PC-9 (cell line): ENCODE measurements at regions not wholly inside any gene's neighbourhood (a gene's known extent, or its start where the extent isn't known, plus 50 kb on each side); places are given as distances from the start of the nearest gene placed in this dataset.

Experiments
- BruUV-seq: library from RNA; stranded (reverse); fragments of 400-500 nt; replicated peaks from 2 replicates; lab custom pipeline; 2021; lab: Mats Ljungman, UMichigan
- CTCF ChIA-PET: fragments of 300-600 bp; sonication (Branson Sonifier 250); formaldehyde crosslinking; loops from one replicate; lab custom pipeline; 2022; ENCODE audit warnings: antibody characterized with exemption; lab: Charles Lee
- POLR2A ChIA-PET: fragments of 300-600 bp; sonication (Branson Sonifier 250); formaldehyde crosslinking; loops from one replicate; lab custom pipeline; 2022; ENCODE audit warnings: antibody characterized with exemption; ENCODE audit not compliant: unreplicated experiment; lab: Charles Lee
- DNase-seq, 2 experiments: peaks; one replicate each; pipeline versions ENCODE4 v3.0.0 to v3.0.0-alpha.2; 2015 to 2022; ENCODE audit warnings: mixed read lengths in 1 of 2
- H2AFZ ChIP-seq: fragments of 200-600 bp; sonication (generic); 2 replicates; pipeline ENCODE4 v1.8.1; 2017; ENCODE audit warnings: antibody characterized with exemption
- H3F3A ChIP-seq: fragments of 200-600 bp; sonication (generic); 2 replicates; pipeline ENCODE4 v1.8.1; 2017; ENCODE audit warnings: antibody characterized with exemption, mild to moderate bottlenecking, low read depth; ENCODE audit not compliant: insufficient read depth
- H3K27ac ChIP-seq: fragments of 200-600 bp; sonication (generic); 2 replicates; pipeline ENCODE4 v1.6.1; 2016; ENCODE audit warnings: mixed run types
- H3K27me3 ChIP-seq: fragments of 200-600 bp; sonication (generic); 2 replicates; pipeline ENCODE4 v1.6.1; 2016; ENCODE audit warnings: low read depth, mixed run types; ENCODE audit not compliant: insufficient read depth
- H3K36me3 ChIP-seq: fragments of 200-600 bp; sonication (generic); 2 replicates; pipeline ENCODE4 v1.6.1; 2016; ENCODE audit warnings: low read depth, mixed run types
- H3K4me1 ChIP-seq: fragments of 200-600 bp; sonication (generic); replicated peaks from 2 replicates; pipeline ENCODE4 v1.6.1; 2016; ENCODE audit warnings: mixed run types; ENCODE audit not compliant: insufficient read depth
- H3K4me2 ChIP-seq: fragments of 200-600 bp; sonication (generic); 2 replicates; pipeline ENCODE4 v1.6.1; 2017; ENCODE audit warnings: mixed run types
- H3K4me3 ChIP-seq: fragments of 200-600 bp; sonication (generic); 2 replicates; pipeline ENCODE4 v1.6.1; 2016; ENCODE audit warnings: mixed run types
- H3K79me2 ChIP-seq: fragments of 200-600 bp; sonication (generic); 2 replicates; pipeline ENCODE4 v1.6.1; 2017; ENCODE audit warnings: low read depth, mixed run types
- H3K9me2 ChIP-seq: fragments of 200-600 bp; sonication (generic); 2 replicates; pipeline ENCODE4 v1.8.1; 2017; ENCODE audit warnings: mild to moderate bottlenecking; ENCODE audit not compliant: insufficient read depth
- H3K9me3 ChIP-seq: fragments of 200-600 bp; sonication (generic); 2 replicates; pipeline ENCODE4 v1.8.1; 2016; ENCODE audit warnings: low read depth; ENCODE audit not compliant: insufficient read depth
- H4K20me1 ChIP-seq: fragments of 200-600 bp; sonication (generic); 2 replicates; pipeline ENCODE4 v1.8.1; 2017; ENCODE audit not compliant: insufficient read depth
- CTCF ChIP-seq: fragments of 200-600 bp; sonication (generic); conservative IDR thresholded peaks from 2 replicates; pipeline ENCODE4 v1.6.1; 2017; ENCODE audit warnings: mixed run types, antibody characterized with exemption, mild to moderate bottlenecking, moderate library complexity
- EZH2 ChIP-seq: fragments of 200-600 bp; sonication (generic); IDR thresholded peaks from 2 replicates; pipeline ENCODE4 v1.8.0; 2017; ENCODE audit warnings: antibody characterized with exemption, low read depth
- intact Hi-C: fragments of 100-400 bp; cut with micrococcal nuclease; formaldehyde crosslinking; loops from one replicate; pipeline ENCODE4 v1.10.0; 2022; ENCODE audit not compliant: unreplicated experiment

- Histone ChIP-seq H3K9me2 (no peaks in the 10 kb centered on the region), H3K4me1 (no peaks in the 10 kb centered on the region), H2AFZ (no peak overlapping the region), H3K27ac (no peak overlapping the region), H3K79me2 (no peaks in the 10 kb centered on the region), H3F3A (no peaks in the 10 kb centered on the region), H3K9me3 (no peaks in the 10 kb centered on the region), H3K4me3 (no peak overlapping the region), H4K20me1 (no peaks in the 10 kb centered on the region), H3K36me3 (no peaks in the 10 kb centered on the region), H3K27me3 (peaks cover 35% of the 10 kb centered on the region), H3K4me2 (no peak overlapping the region)
- ChIA-PET CTCF (no interaction called here), POLR2A (no interaction called here)
- no peak for DNase-seq
- BruUV-seq, result no TSS peak
- TF ChIP-seq EZH2 (no peak), CTCF (no peak)
- intact Hi-C loops, result no loop called here
Observed at GRCh38 chr10:117942226-117942625, 104.5 kb downstream of the RAB11FIP2 start.

GRCh38 chr10:117944676-117945447, 101.9 kb downstream of the RAB11FIP2 start:
- no TSS peak for BruUV-seq
- no peak for TF ChIP-seq CTCF
- H3K79me2 ChIP-seq, result no peaks in the 10 kb centered on the region
- no peaks in the 10 kb centered on the region for H3K36me3 ChIP-seq
- no peak for DNase-seq
- no peak overlapping the region for H3K4me3 ChIP-seq
- H3K9me3 ChIP-seq, result no peaks in the 10 kb centered on the region
- no peaks in the 10 kb centered on the region for H3F3A ChIP-seq
- no peaks in the 10 kb centered on the region for H3K4me1 ChIP-seq
- ChIA-PET POLR2A (no interaction called here), CTCF (no interaction called here)
- intact Hi-C loops, result no loop called here
- no peaks in the 10 kb centered on the region for H4K20me1 ChIP-seq
- no peak overlapping the region for H3K4me2 ChIP-seq
- peaks cover 27% of the 10 kb centered on the region for H3K27me3 ChIP-seq
- no peaks in the 10 kb centered on the region for H3K9me2 ChIP-seq
- no peak overlapping the region for H3K27ac ChIP-seq
- no peak overlapping the region for H2AFZ ChIP-seq

- Histone ChIP-seq H3K36me3 (no peaks in the 10 kb centered on the region), H3K79me2 (no peaks in the 10 kb centered on the region), H3K9me3 (no peaks in the 10 kb centered on the region), H3K9me2 (no peaks in the 10 kb centered on the region), H3K27ac (no peak overlapping the region), H2AFZ (no peak overlapping the region), H3K4me2 (no peak overlapping the region), H4K20me1 (no peaks in the 10 kb centered on the region), H3K4me3 (no peak overlapping the region), H3F3A (no peaks in the 10 kb centered on the region), H3K4me1 (no peaks in the 10 kb centered on the region), H3K27me3 (peaks cover 24% of the 10 kb centered on the region)
- intact Hi-C loops, result no loop called here
- BruUV-seq, result no TSS peak
- ChIA-PET CTCF (no interaction called here), POLR2A (no interaction called here)
- TF ChIP-seq CTCF (no peak), EZH2 (no peak)
- DNase-seq, result no peak
Observed at GRCh38 chr10:117945651-117946050, 101.1 kb downstream of the RAB11FIP2 start.
